Liver (tissue), 3 donors: ENCODE measurements at regions not wholly inside any gene's neighbourhood (a gene's known extent, or its start where the extent isn't known, plus 50 kb on each side); places are given as distances from the start of the nearest gene placed in this dataset.

ENCODE experiments used
- ATF3 ChIP-seq: IDR thresholded peaks from 2 replicates; pipeline ENCODE4 v1.6.1; 2016; ENCODE audit warnings: antibody characterized with exemption
- CTCF ChIP-seq: fragments of 150-350 bp; IDR thresholded peaks from 2 replicates; pipeline ENCODE4 v1.5.1; 2017; ENCODE audit warnings: improper control_type of control experiment, low read depth, low read length; ENCODE audit not compliant: missing input control
- FOXA1 ChIP-seq: IDR thresholded peaks from 2 replicates; pipeline ENCODE4 v1.6.1; 2016; ENCODE audit warnings: antibody characterized with exemption
- GABPA ChIP-seq, 2 donors: IDR thresholded peaks in 1 of 2; conservative IDR thresholded peaks in 1 of 2; 2 replicates each; pipeline ENCODE4 v1.6.1; 2016; ENCODE audit warnings: antibody characterized with exemption in 2 of 2, mild to moderate bottlenecking in 1 of 2, moderate library complexity in 1 of 2
- JUND ChIP-seq, 2 donors: IDR thresholded peaks; 2 replicates each; pipeline ENCODE4 v1.6.1; 2016; ENCODE audit warnings: antibody characterized with exemption in 2 of 2
- MAX ChIP-seq: IDR thresholded peaks from 2 replicates; pipeline ENCODE4 v1.6.1; 2016; ENCODE audit warnings: antibody characterized with exemption
- RAD21 ChIP-seq, 2 donors: IDR thresholded peaks; 2 replicates each; pipeline ENCODE4 v1.6.1; 2016; ENCODE audit warnings: antibody characterized with exemption in 2 of 2, mild to moderate bottlenecking in 2 of 2
- REST ChIP-seq: IDR thresholded peaks from 2 replicates; pipeline ENCODE4 v1.6.1; 2016; ENCODE audit warnings: antibody characterized with exemption, mild to moderate bottlenecking
- SP1 ChIP-seq: IDR thresholded peaks from 2 replicates; pipeline ENCODE4 v1.6.1; 2018; ENCODE audit warnings: antibody characterized with exemption, mild to moderate bottlenecking
- TAF1 ChIP-seq: conservative IDR thresholded peaks from 2 replicates; pipeline ENCODE4 v1.6.1; 2016; ENCODE audit warnings: antibody characterized with exemption, mild to moderate bottlenecking
- YY1 ChIP-seq: IDR thresholded peaks from 2 replicates; pipeline ENCODE4 v1.6.1; 2016; ENCODE audit warnings: antibody characterized with exemption, mild to moderate bottlenecking
- donor health status: healthy.
- donor health status: healthy.

GRCh38 chrX:40207626-40208025 is 109.9 kb upstream of the BCOR start:
- TF ChIP-seq CTCF (no peak), GABPA (IDR thresholded peaks at IDR 0.05 in 1 of 2, conservative IDR thresholded peaks at IDR 0.05 in 1 of 2) (no peak), FOXA1 (no peak), MAX (no peak), JUND (IDR thresholded peaks at IDR 0.05) (no peak), ATF3 (no peak), REST (no peak), YY1 (no peak), SP1 (no peak), TAF1 (no peak), RAD21 (IDR thresholded peaks at IDR 0.05) (no peak)
